WTC11 (cell line): ENCODE measurements at regions not wholly inside any gene's neighbourhood (a gene's known extent, or its start where the extent isn't known, plus 50 kb on each side); places are given as distances from the start of the nearest gene placed in this dataset.

Experiments used
- ATAC-seq: fragments of 200-7000 bp; cut with Tn5 transposase; 2 replicates; pipeline ENCODE4 v1.10.0; 2021; ENCODE audit warnings: mild to moderate bottlenecking, moderate library complexity
- CTCF ChIA-PET: fragments of 300-600 bp; sonication (Branson Sonifier 250); formaldehyde crosslinking; loops from one replicate; lab custom pipeline; 2021; ENCODE audit warnings: antibody characterized with exemption; lab: Charles Lee
- POLR2A ChIA-PET: fragments of 350-600 bp; sonication (Branson Sonifier 250); formaldehyde crosslinking; loops from one replicate; lab custom pipeline; 2021; ENCODE audit warnings: antibody characterized with exemption; lab: Charles Lee
- DNase-seq: peaks from one replicate; pipeline ENCODE4 v3.0.0; 2021; ENCODE audit warnings: low spot score
- H3K27ac Mint-ChIP-seq: 2 replicates; pipeline ENCODE4 v1.8.0; 2021; ENCODE audit warnings: mixed read lengths
- H3K27me3 Mint-ChIP-seq: 2 replicates; pipeline ENCODE4 v1.8.0; 2021; ENCODE audit warnings: low read depth, mild to moderate bottlenecking, moderate library complexity, mixed read lengths
- H3K36me3 Mint-ChIP-seq: 2 replicates; pipeline ENCODE4 v1.8.0; 2021; ENCODE audit warnings: mixed read lengths
- H3K4me1 Mint-ChIP-seq: 2 replicates; pipeline ENCODE4 v1.8.0; 2022; ENCODE audit warnings: mixed read lengths
- H3K4me3 Mint-ChIP-seq: 2 replicates; pipeline ENCODE4 v1.8.0; 2021; ENCODE audit warnings: mild to moderate bottlenecking, moderate library complexity, mixed read lengths
- H3K9me3 Mint-ChIP-seq: 2 replicates; pipeline ENCODE4 v1.8.0; 2021; ENCODE audit warnings: mixed read lengths
- AR ChIP-seq: fragments of 250-450 bp; sonication (Bioruptor Pico); IDR thresholded peaks from 2 replicates; pipeline ENCODE4 v1.9.0; 2021; ENCODE audit warnings: mild to moderate bottlenecking
- ATF3 ChIP-seq: sonication (generic); formaldehyde crosslinking; conservative IDR thresholded peaks from 2 replicates; pipeline ENCODE4 v1.8.1; 2022; ENCODE audit warnings: mild to moderate bottlenecking, missing genetic modification reagents
- EMX1 ChIP-seq: fragments of 250-450 bp; sonication (Bioruptor Pico); IDR thresholded peaks from 2 replicates; pipeline ENCODE4 v1.8.0; 2021; ENCODE audit warnings: mild to moderate bottlenecking
- FOXK1 ChIP-seq: sonication (generic); formaldehyde crosslinking; IDR thresholded peaks from 2 replicates; pipeline ENCODE4 v1.8.0; 2022; ENCODE audit warnings: mild to moderate bottlenecking, moderate library complexity, missing genetic modification reagents
- GABPB1 ChIP-seq: sonication (generic); formaldehyde crosslinking; IDR thresholded peaks from 2 replicates; pipeline ENCODE4 v1.8.1; 2023; ENCODE audit warnings: mild to moderate bottlenecking, missing genetic modification reagents
- GTF2I ChIP-seq: fragments of 250-450 bp; sonication (Bioruptor Pico); conservative IDR thresholded peaks from 2 replicates; pipeline ENCODE4 v1.4.0; 2021; ENCODE audit warnings: mild to moderate bottlenecking
- JUN ChIP-seq: sonication (generic); formaldehyde crosslinking; IDR thresholded peaks from 2 replicates; pipeline ENCODE4 v1.8.0; 2023; ENCODE audit warnings: mild to moderate bottlenecking, missing genetic modification reagents
- MLX ChIP-seq: sonication (generic); formaldehyde crosslinking; IDR thresholded peaks from 2 replicates; pipeline ENCODE4 v1.8.1; 2023; ENCODE audit warnings: mild to moderate bottlenecking, missing genetic modification reagents, moderate library complexity
- NFE2L1 ChIP-seq: sonication (generic); formaldehyde crosslinking; IDR thresholded peaks from 2 replicates; pipeline ENCODE4 v1.8.1; 2023; ENCODE audit warnings: missing genetic modification reagents
- NR2C2 ChIP-seq: sonication (generic); formaldehyde crosslinking; IDR thresholded peaks from 2 replicates; pipeline ENCODE4 v1.8.0; 2022; ENCODE audit warnings: mild to moderate bottlenecking, missing genetic modification reagents
- SMAD3 ChIP-seq: sonication (generic); formaldehyde crosslinking; IDR thresholded peaks from 2 replicates; pipeline ENCODE4 v1.8.0; 2022; ENCODE audit warnings: missing genetic modification reagents, mild to moderate bottlenecking, borderline replicate concordance
- TEAD4 ChIP-seq: sonication (generic); formaldehyde crosslinking; IDR thresholded peaks from 2 replicates; pipeline ENCODE4 v1.8.0; 2022; ENCODE audit warnings: mild to moderate bottlenecking, missing genetic modification reagents
- ZBTB21 ChIP-seq: sonication (generic); formaldehyde crosslinking; IDR thresholded peaks from 2 replicates; pipeline ENCODE4 v1.8.1; 2023; ENCODE audit warnings: mild to moderate bottlenecking, missing genetic modification reagents, borderline replicate concordance
- ZNF138 ChIP-seq: sonication (generic); formaldehyde crosslinking; conservative IDR thresholded peaks from 2 replicates; pipeline ENCODE4 v1.8.1; 2022; ENCODE audit warnings: mild to moderate bottlenecking, moderate library complexity, missing genetic modification reagents
- ZNF219 ChIP-seq: sonication (generic); formaldehyde crosslinking; IDR thresholded peaks from 2 replicates; pipeline ENCODE4 v1.8.0; 2023; ENCODE audit warnings: missing genetic modification reagents, mild to moderate bottlenecking, borderline replicate concordance
- ZNF232 ChIP-seq: sonication (generic); formaldehyde crosslinking; IDR thresholded peaks from 2 replicates; pipeline ENCODE4 v1.8.0; 2022; ENCODE audit warnings: mild to moderate bottlenecking, missing genetic modification reagents
- ZNF423 ChIP-seq: fragments of 250-450 bp; sonication (Bioruptor Pico); IDR thresholded peaks from 2 replicates; pipeline ENCODE4 v2.1.2; 2022; ENCODE audit warnings: mild to moderate bottlenecking, moderate library complexity
- TF ChIP-seq, protein P1 (sequence below): sonication (generic); formaldehyde crosslinking; IDR thresholded peaks from 2 replicates; pipeline ENCODE4 v1.8.0; 2022; ENCODE audit warnings: mild to moderate bottlenecking, missing genetic modification reagents
- TF ChIP-seq, protein P2 (sequence below): sonication (generic); formaldehyde crosslinking; IDR thresholded peaks from 2 replicates; pipeline ENCODE4 v1.8.0; 2022; ENCODE audit warnings: mild to moderate bottlenecking, missing genetic modification reagents
- TF ChIP-seq, protein P3 (sequence below): sonication (generic); formaldehyde crosslinking; IDR thresholded peaks from 2 replicates; pipeline ENCODE4 v1.8.1; 2022; ENCODE audit warnings: low read depth, missing genetic modification reagents, borderline replicate concordance
- TF ChIP-seq, protein P4 (sequence below): sonication (generic); formaldehyde crosslinking; IDR thresholded peaks from 2 replicates; pipeline ENCODE4 v1.8.1; 2023; ENCODE audit warnings: mild to moderate bottlenecking, missing genetic modification reagents, borderline replicate concordance
- TF ChIP-seq, protein P5 (sequence below): sonication (generic); formaldehyde crosslinking; IDR thresholded peaks from 2 replicates; pipeline ENCODE4 v1.8.1; 2023; ENCODE audit warnings: mild to moderate bottlenecking, missing genetic modification reagents, moderate library complexity
- TF ChIP-seq, protein P6 (sequence below): fragments of 250-450 bp; sonication (Bioruptor Pico); IDR thresholded peaks from 2 replicates; pipeline ENCODE4 v1.8.0; 2021; ENCODE audit warnings: mild to moderate bottlenecking

- TF ChIP-seq ZNF219 (CRISPR knock-in tag) (no peak), SMAD3 (CRISPR knock-in tag) (no peak), MLX (CRISPR knock-in tag) (no peak), ATF3 (CRISPR knock-in tag) (no peak), ZNF423 (no peak)
These were observed 140.6 kb downstream of the RPS12 start (continued) for GRCh38 chr6:132954936-132955335.

DNA sequence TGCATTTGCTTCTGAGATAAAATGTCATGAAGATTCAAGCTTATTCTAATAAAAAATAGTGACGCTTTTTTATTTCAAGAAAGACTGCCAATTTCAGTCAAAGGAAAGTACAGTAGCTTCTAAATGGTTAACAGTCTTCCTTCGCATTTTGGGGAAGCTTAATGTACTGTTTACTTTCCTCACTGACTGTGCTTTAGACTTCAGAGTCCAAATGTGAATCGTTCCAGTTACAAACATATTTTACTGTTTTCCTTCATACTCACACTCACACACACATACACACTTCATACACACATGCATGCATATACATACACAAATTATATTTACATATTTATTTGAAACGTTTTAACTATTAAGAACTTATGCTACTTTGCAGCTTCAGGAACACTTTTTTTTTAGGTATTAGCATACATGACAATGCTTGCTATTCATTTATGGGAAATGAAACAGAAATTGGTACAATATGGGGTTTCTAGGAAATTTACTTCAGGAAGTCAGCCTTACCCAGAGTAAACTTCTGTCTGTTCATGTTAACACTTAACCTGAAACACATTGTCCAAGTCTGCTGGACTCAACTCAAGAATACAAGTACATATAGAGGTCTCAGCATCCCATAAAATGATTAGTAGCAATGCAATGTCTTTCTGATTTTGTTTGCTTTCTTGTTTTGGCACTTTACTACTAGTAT lies 145.4 kb downstream of the RPS12 start:
- TF ChIP-seq SMAD3 (CRISPR knock-in tag) (no peak), EMX1 (CRISPR knock-in tag) (no peak), ZNF138 (no peak), NFE2L1 (CRISPR knock-in tag) (no peak), GABPB1 (CRISPR knock-in tag) (no peak), AR (no peak), JUN (no peak), GTF2I (CRISPR knock-in tag) (no peak), NR2C2 (no peak), FOXK1 (no peak), ZNF232 (CRISPR knock-in tag) (no peak), TEAD4 (no peak), ZBTB21 (CRISPR knock-in tag) (no peak)
- TF ChIP-seq, protein P1, sequence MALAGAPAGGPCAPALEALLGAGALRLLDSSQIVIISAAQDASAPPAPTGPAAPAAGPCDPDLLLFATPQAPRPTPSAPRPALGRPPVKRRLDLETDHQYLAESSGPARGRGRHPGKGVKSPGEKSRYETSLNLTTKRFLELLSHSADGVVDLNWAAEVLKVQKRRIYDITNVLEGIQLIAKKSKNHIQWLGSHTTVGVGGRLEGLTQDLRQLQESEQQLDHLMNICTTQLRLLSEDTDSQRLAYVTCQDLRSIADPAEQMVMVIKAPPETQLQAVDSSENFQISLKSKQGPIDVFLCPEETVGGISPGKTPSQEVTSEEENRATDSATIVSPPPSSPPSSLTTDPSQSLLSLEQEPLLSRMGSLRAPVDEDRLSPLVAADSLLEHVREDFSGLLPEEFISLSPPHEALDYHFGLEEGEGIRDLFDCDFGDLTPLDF (CRISPR knock-in tag) = no peak
- TF ChIP-seq, protein P2, sequence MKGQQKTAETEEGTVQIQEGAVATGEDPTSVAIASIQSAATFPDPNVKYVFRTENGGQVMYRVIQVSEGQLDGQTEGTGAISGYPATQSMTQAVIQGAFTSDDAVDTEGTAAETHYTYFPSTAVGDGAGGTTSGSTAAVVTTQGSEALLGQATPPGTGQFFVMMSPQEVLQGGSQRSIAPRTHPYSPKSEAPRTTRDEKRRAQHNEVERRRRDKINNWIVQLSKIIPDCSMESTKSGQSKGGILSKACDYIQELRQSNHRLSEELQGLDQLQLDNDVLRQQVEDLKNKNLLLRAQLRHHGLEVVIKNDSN (CRISPR knock-in tag) = no peak
- TF ChIP-seq, protein P3, sequence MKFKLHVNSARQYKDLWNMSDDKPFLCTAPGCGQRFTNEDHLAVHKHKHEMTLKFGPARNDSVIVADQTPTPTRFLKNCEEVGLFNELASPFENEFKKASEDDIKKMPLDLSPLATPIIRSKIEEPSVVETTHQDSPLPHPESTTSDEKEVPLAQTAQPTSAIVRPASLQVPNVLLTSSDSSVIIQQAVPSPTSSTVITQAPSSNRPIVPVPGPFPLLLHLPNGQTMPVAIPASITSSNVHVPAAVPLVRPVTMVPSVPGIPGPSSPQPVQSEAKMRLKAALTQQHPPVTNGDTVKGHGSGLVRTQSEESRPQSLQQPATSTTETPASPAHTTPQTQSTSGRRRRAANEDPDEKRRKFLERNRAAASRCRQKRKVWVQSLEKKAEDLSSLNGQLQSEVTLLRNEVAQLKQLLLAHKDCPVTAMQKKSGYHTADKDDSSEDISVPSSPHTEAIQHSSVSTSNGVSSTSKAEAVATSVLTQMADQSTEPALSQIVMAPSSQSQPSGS (CRISPR knock-in tag) = no peak
- TF ChIP-seq, protein P4, sequence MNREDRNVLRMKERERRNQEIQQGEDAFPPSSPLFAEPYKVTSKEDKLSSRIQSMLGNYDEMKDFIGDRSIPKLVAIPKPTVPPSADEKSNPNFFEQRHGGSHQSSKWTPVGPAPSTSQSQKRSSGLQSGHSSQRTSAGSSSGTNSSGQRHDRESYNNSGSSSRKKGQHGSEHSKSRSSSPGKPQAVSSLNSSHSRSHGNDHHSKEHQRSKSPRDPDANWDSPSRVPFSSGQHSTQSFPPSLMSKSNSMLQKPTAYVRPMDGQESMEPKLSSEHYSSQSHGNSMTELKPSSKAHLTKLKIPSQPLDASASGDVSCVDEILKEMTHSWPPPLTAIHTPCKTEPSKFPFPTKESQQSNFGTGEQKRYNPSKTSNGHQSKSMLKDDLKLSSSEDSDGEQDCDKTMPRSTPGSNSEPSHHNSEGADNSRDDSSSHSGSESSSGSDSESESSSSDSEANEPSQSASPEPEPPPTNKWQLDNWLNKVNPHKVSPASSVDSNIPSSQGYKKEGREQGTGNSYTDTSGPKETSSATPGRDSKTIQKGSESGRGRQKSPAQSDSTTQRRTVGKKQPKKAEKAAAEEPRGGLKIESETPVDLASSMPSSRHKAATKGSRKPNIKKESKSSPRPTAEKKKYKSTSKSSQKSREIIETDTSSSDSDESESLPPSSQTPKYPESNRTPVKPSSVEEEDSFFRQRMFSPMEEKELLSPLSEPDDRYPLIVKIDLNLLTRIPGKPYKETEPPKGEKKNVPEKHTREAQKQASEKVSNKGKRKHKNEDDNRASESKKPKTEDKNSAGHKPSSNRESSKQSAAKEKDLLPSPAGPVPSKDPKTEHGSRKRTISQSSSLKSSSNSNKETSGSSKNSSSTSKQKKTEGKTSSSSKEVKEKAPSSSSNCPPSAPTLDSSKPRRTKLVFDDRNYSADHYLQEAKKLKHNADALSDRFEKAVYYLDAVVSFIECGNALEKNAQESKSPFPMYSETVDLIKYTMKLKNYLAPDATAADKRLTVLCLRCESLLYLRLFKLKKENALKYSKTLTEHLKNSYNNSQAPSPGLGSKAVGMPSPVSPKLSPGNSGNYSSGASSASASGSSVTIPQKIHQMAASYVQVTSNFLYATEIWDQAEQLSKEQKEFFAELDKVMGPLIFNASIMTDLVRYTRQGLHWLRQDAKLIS = no peak
- TF ChIP-seq, protein P5, sequence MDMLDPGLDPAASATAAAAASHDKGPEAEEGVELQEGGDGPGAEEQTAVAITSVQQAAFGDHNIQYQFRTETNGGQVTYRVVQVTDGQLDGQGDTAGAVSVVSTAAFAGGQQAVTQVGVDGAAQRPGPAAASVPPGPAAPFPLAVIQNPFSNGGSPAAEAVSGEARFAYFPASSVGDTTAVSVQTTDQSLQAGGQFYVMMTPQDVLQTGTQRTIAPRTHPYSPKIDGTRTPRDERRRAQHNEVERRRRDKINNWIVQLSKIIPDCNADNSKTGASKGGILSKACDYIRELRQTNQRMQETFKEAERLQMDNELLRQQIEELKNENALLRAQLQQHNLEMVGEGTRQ (CRISPR knock-in tag) = no peak
- TF ChIP-seq, protein P6, sequence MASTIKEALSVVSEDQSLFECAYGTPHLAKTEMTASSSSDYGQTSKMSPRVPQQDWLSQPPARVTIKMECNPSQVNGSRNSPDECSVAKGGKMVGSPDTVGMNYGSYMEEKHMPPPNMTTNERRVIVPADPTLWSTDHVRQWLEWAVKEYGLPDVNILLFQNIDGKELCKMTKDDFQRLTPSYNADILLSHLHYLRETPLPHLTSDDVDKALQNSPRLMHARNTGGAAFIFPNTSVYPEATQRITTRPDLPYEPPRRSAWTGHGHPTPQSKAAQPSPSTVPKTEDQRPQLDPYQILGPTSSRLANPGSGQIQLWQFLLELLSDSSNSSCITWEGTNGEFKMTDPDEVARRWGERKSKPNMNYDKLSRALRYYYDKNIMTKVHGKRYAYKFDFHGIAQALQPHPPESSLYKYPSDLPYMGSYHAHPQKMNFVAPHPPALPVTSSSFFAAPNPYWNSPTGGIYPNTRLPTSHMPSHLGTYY (CRISPR knock-in tag) = no peak
- ATAC-seq (no peak), DNase-seq (no peak)
- Mint-ChIP-seq H3K9me3 (no peaks in the 10 kb centered on the region), H3K27ac (no peak overlapping the region), H3K36me3 (no peaks in the 10 kb centered on the region), H3K4me3 (no peak overlapping the region), H3K27me3 (no peaks in the 10 kb centered on the region), H3K4me1 (peaks cover 16% of the 10 kb centered on the region)
- ChIA-PET CTCF (interaction anchor here (2.2 to 2.9 kb wide), 2 partner anchors 22 to 129 kb away, joined by 11 to 14 read pairs; no protein-coding TSS in a partner anchor), POLR2A (no interaction called here)
